Hepatocyte (in vitro differentiated cells): ENCODE measurements at regions not wholly inside any gene's neighbourhood (a gene's known extent, or its start where the extent isn't known, plus 50 kb on each side); places are given as distances from the start of the nearest gene placed in this dataset.

ENCODE experiments used
- CTCF ChIP-seq: fragments of 200-600 bp; sonication (generic); IDR thresholded peaks from 2 replicates; pipeline ENCODE4 v1.5.1; 2016; ENCODE audit warnings: antibody characterized with exemption, mild to moderate bottlenecking; ENCODE audit not compliant: poor library complexity
- EZH2 ChIP-seq: fragments of 200-600 bp; sonication (generic); IDR thresholded peaks from 2 replicates; pipeline ENCODE4 v1.6.1; 2016; ENCODE audit warnings: antibody characterized with exemption, mild to moderate bottlenecking, borderline replicate concordance

DNA sequence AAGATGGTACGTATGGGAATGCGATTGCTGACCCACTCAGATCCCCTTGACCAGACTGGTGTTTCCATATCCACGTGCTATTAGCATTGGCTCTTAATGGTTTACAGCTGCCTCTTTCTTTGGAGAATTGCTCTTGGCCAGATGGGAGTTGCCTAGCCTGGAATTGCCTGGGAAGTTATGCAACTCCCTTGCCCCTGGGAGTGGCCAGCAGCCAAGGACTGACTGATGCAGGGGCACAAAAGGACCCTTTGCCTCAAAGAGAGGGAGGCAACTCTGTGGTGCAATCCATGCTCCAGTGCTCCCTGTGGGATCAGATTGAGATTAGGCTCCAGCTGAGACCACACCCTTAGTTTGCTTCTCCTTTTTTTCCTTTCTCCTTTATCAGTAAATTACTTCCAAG lies 203.5 kb upstream of the JAG1 start:
- TF ChIP-seq CTCF (no peak), EZH2 (no peak)
